RKO (cell line): ENCODE measurements at regions not wholly inside any gene's neighbourhood (a gene's known extent, or its start where the extent isn't known, plus 50 kb on each side); places are given as distances from the start of the nearest gene placed in this dataset.
"Not testable (repeated sequence)": the region's sequence is repeated elsewhere in the genome, so short reads cannot be mapped to it uniquely, and the experiment has no call there.

ENCODE experiments used
- DNase-seq: peaks from one replicate; pipeline ENCODE4 v3.0.0-alpha.2; 2016; ENCODE audit warnings: low spot score

GRCh38 chr12:68387338-68387737 lies 55.2 kb upstream of the MDM1 start:
- DNase-seq, result no peak

GRCh38 chr12:68389305-68389704 lies 57.1 kb upstream of the MDM1 start:
- DNase-seq, result no peak

DNA sequence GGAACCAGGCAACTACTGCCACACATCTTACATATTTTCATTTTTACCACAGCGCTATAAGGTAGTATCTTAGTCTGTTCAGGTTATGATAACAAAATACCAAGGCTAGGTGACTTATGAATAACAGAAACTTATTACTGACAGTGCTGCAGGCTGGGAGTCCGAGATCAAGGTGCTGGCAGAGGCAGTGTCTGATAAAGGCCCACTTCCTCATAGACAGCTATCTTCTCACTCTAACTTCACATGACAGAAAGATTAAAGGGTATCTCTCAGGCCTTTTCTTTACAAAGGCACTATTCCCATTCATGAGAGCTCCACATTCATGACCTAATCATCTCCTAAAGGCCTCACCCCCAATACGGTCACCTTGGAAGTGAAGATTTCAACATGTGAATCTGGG lies 59.8 kb upstream of the MDM1 start:
- no peak for DNase-seq

GRCh38 chr12:68392376-68392775 lies 60.2 kb upstream of the MDM1 start:
- DNase-seq, result no peak

DNA sequence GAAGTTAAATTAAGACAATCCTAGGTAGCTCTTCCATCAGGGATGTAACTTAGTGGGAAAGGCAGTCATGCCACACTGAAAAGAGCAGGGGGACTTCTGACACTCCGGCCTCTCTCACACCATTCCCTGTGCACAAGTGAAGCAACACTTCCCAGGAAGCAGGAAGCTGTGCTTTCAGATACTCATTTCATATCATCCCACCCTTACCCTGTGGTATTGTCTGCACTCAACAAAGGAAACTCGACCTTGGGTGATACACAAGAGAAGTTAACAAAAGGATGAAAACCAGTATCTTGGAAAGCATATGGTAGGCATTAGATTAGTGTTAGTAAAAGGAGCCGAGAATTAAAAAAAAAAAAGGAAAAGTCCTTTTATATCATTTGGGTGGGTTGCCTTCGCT lies 61.3 kb upstream of the MDM1 start:
- DNase-seq, result no peak

GRCh38 chr12:68397566-68398158 lies 65.5 kb upstream of the MDM1 start:
- no peak for DNase-seq

DNA sequence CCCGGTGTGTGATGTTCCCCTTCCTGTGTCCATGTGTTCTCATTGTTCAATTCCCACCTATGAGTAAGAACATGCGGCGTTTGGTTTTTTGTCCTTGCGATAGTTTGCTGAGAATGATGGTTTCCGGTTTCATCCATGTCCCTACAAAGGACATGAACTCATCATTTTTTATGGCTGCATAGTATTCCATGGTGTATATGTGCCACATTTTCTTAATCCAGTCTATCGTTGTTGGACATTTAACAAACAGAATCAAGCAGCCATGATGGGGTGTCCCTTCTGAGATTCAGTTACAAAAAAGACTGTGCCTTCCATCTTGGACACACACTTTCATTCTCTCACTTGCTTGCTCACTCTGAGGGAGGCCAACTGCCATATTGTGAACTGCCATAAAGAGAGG lies 66.5 kb upstream of the MDM1 start:
- DNase-seq, result not testable (repeated sequence)

DNA sequence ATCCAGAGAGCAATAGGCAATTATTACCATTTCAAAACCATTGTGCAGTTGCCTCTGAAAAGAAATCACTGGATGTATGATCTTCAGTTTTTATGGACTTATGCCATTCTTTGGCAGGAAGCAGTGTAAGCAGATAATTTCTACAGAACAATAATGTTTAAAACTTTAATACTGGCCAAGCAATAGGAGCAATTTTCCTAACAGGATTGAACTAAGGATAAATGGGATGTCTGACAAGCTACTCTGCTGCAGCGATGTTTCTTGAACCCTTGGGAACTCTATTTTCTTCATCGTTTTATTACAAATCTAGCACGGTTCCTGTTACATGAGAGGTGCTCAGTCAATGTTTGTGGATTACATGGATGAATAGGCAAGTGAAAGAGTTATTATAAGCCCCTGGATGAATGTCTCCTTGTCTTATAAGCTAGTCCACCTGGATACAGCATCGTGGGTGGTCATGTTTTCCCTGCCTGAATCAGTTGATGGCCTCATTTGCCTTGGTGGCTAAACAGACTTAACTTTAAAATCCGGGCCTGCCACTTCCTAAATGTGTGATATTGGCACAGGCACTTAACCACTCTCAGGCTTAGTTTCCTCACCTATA lies 68.2 kb upstream of the MDM1 start:
- no peak for DNase-seq

GRCh38 chr12:68402422-68402821 lies 70.3 kb upstream of the MDM1 start:
- DNase-seq, result no peak

GRCh38 chr12:68403296-68403695 lies 71.1 kb upstream of the MDM1 start:
- DNase-seq, result no peak

GRCh38 chr12:68403711-68404110 lies 71.5 kb upstream of the MDM1 start:
- no peak for DNase-seq

DNA sequence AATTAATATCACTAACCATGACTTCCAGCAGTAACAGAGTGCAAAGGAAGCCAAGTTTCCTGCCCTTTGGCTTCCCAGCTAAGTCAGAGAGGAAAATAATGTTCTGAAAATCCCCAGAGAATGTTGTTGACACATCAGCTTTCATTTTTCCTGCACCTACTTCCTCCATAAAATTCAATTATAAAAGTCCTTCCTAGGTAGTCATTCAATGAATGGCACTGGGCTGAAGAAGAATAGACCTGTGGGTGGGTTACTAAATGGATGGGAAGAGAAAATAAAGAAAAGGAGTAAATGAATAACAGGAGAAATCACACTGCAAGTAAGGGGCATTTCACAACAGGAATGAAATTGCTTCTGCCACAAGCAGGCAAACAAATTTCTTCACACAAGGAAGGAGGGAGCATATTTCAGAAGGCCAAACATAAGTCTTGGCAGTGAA lies 73.2 kb upstream of the MDM1 start:
- no peak for DNase-seq

- DNase-seq, result peak; percentile 22
These were observed 74.0 kb upstream of the MDM1 start for GRCh38 chr12:68406134-68406576.

GRCh38 chr12:68406911-68407310 lies 74.7 kb upstream of the MDM1 start:
- DNase-seq, result no peak

GRCh38 chr12:68410018-68410660 lies 78.0 kb upstream of the MDM1 start:
- no peak for DNase-seq

- DNase-seq, result no peak
These were observed 79.2 kb upstream of the MDM1 start for GRCh38 chr12:68411371-68411770.

DNA sequence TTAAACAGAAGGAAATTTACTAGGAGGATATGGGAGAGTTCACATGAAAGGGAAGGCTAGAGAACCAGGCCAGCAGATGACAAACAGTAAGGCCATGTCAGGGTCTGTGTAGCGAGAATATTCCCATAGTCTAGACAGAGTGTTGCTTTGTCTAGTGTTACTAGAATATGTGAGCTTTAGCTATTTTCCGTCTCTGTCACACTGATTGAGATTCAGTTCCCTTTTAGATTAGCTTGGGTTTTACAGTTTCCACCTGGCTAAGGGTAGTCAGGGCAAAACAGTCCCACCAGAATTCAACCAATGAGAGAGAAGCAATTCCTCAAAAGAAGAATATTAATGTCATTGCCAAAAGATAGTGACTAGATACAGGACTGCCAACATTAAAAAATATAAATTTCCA lies 82.8 kb upstream of the MDM1 start:
- DNase-seq, result no peak

- DNase-seq, result no peak
These were observed 84.2 kb upstream of the MDM1 start for GRCh38 chr12:68416350-68416749.

DNA sequence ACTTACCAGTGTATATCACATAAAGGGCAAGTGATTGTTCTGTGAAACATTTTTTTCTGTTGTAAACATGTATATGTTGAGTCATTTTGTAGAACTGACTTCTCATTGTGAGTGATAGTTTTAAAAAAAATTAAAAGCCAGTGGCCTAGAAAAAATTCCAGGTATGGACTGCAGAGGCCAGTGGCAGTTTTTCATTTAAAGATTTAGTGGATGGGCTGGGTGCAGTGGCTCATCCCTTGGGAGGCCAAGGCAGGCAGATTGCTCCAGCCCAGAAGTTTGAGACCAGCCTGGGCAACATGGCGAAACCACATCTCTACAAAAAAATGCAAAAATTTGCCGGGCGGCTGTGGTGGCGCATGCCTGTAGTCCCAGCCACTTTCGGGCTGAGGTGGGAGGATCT lies 84.7 kb upstream of the MDM1 start:
- no peak for DNase-seq

GRCh38 chr12:68418137-68418460 lies 85.9 kb upstream of the MDM1 start:
- no peak for DNase-seq

DNA sequence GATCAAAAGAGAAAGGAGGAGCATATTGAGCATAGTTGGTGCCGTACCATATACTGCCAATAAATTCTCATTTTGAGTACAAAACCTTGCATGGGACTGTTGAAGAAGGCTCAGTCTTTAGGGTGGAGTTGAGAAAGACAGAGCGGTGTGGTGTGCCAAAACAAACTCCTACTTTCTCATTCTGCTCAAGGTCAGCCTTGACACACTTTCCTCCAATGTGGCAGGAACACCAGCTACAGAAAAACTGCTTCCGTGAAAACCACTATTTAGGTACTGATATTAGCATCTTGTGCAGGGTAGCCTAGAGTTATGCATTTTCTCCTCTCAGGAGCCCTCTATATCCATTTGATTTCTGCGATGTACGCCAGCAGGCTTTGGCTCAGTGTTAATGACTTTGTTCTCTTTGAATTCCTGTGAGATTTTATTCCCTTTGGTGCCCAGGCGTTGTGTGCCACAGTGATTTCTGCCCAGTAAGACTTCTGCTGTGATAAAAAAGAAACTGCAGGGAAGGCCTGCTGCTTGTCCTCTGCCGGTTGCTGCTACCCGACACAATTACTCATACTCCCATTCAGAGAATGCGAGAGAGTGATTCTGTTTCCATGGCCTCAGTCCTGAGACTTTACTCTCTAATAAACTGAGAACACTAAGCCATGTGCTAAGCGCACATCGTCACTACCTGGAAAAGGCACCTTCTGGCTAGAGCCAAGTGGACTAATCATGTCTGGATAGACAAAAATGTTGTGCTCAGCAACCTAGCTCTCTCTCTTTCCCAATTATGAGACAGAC lies 88.3 kb upstream of the MDM1 start:
- no peak for DNase-seq

DNA sequence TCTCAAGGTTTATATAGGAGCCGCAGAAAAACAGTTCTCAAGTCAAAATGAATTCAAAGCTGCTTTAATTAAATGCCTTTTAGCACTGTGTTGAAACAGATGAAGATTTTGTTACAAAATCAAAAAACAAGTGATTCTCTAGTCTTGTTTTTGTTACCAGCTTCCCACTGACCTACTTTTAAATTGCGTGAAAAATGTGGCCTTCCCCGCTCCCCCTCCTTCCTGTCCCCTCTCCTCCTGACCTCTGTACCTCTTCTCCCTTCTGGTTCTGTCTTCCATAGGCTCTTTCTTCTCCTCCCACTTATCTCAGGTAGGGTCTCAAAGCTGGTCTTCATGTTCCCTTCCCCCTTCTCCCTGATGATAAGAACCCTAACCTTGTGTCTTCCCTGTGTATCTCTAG lies 90.0 kb upstream of the MDM1 start:
- no peak for DNase-seq

- no peak for DNase-seq
These were observed 90.9 kb upstream of the MDM1 start for GRCh38 chr12:68422956-68423574.
